ENCODE measurements at regions not wholly inside any gene's neighbourhood (a gene's known extent, or its start where the extent isn't known, plus 50 kb on each side); places are given as distances from the start of the nearest gene placed in this dataset.
"Not testable (repeated sequence)": the region's sequence is repeated elsewhere in the genome, so short reads cannot be mapped to it uniquely, and the experiment has no call there.

- no peaks in the 10 kb centered on the region for H3K4me1 ChIP-seq (ENCODE audit: insufficient read depth, low read length)
- H3K9ac ChIP-seq (ENCODE audit: low read depth, low read length), result no peak overlapping the region
- H3K36me3 ChIP-seq (ENCODE audit: insufficient read depth, low read length), result no peaks in the 10 kb centered on the region
- no peaks in the 10 kb centered on the region for H3K9me3 ChIP-seq (ENCODE audit: control insufficient read depth, insufficient read depth, low read length)
Measured at GRCh38 chr10:61217851-61218565, 235.2 kb downstream of the TMEM26 start.

- no peaks in the 10 kb centered on the region for H3K9me3 ChIP-seq (ENCODE audit: control insufficient read depth, insufficient read depth, low read length)
Measured at GRCh38 chr10:61215246-61215645, 237.9 kb downstream of the TMEM26 start.

GRCh38 chr10:61211468-61211867 is 241.7 kb downstream of the TMEM26 start:
- Histone ChIP-seq H3K9ac (ENCODE audit: low read depth, low read length) (no peak overlapping the region), H3K36me3 (ENCODE audit: insufficient read depth, low read length) (no peaks in the 10 kb centered on the region), H3K4me1 (ENCODE audit: insufficient read depth, low read length) (no peaks in the 10 kb centered on the region), H3K9me3 (ENCODE audit: control insufficient read depth, insufficient read depth, low read length) (no peaks in the 10 kb centered on the region)

More at GRCh38 chr10:61215246-61215645, 237.9 kb downstream of the TMEM26 start:
- Histone ChIP-seq H3K9ac (ENCODE audit: low read depth, low read length) (no peak overlapping the region), H3K4me1 (ENCODE audit: insufficient read depth, low read length) (no peaks in the 10 kb centered on the region), H3K36me3 (ENCODE audit: insufficient read depth, low read length) (no peaks in the 10 kb centered on the region)

GRCh38 chr10:61197057-61197456 is 253.1 kb upstream of the RHOBTB1 start:
- H3K4me1 ChIP-seq (ENCODE audit: insufficient read depth, low read length), result no peaks in the 10 kb centered on the region
- no peak overlapping the region for H3K9ac ChIP-seq (ENCODE audit: low read depth, low read length)
- peaks cover 6% of the 10 kb centered on the region for H3K9me3 ChIP-seq (ENCODE audit: control insufficient read depth, insufficient read depth, low read length)
- no peaks in the 10 kb centered on the region for H3K36me3 ChIP-seq (ENCODE audit: insufficient read depth, low read length)

- Histone ChIP-seq H3K4me1 (ENCODE audit: insufficient read depth, low read length) (no peaks in the 10 kb centered on the region), H3K9ac (ENCODE audit: low read depth, low read length) (no peak overlapping the region), H3K9me3 (ENCODE audit: control insufficient read depth, insufficient read depth, low read length) (peaks cover 6% of the 10 kb centered on the region), H3K36me3 (ENCODE audit: insufficient read depth, low read length) (no peaks in the 10 kb centered on the region)
Measured at GRCh38 chr10:61195211-61195610, 251.2 kb upstream of the RHOBTB1 start.

- not testable (repeated sequence) for H3K36me3 ChIP-seq (ENCODE audit: insufficient read depth, low read length); H3K4me1 ChIP-seq (ENCODE audit: insufficient read depth, low read length); H3K9ac ChIP-seq (ENCODE audit: low read depth, low read length); H3K9me3 ChIP-seq (ENCODE audit: control insufficient read depth, insufficient read depth, low read length)
Measured at GRCh38 chr10:61192589-61192988, 248.6 kb upstream of the RHOBTB1 start.

GRCh38 chr10:61192042-61192441 is 248.1 kb upstream of the RHOBTB1 start:
- no peak overlapping the region for H3K9ac ChIP-seq (ENCODE audit: low read depth, low read length)
- no peaks in the 10 kb centered on the region for H3K36me3 ChIP-seq (ENCODE audit: insufficient read depth, low read length)
- H3K9me3 ChIP-seq (ENCODE audit: control insufficient read depth, insufficient read depth, low read length), result peaks cover 6% of the 10 kb centered on the region
- no peaks in the 10 kb centered on the region for H3K4me1 ChIP-seq (ENCODE audit: insufficient read depth, low read length)

GRCh38 chr10:61189912-61190311 is 245.9 kb upstream of the RHOBTB1 start:
- Histone ChIP-seq H3K9me3 (ENCODE audit: control insufficient read depth, insufficient read depth, low read length) (peaks cover 6% of the 10 kb centered on the region), H3K9ac (ENCODE audit: low read depth, low read length) (no peak overlapping the region), H3K4me1 (ENCODE audit: insufficient read depth, low read length) (no peaks in the 10 kb centered on the region), H3K36me3 (ENCODE audit: insufficient read depth, low read length) (no peaks in the 10 kb centered on the region)

GRCh38 chr10:61188691-61189090 is 244.7 kb upstream of the RHOBTB1 start:
- H3K9me3 ChIP-seq (ENCODE audit: control insufficient read depth, insufficient read depth, low read length), result no peaks in the 10 kb centered on the region; the same call in 1 of the 2 replicates
- H3K4me1 ChIP-seq (ENCODE audit: insufficient read depth, low read length), result no peaks in the 10 kb centered on the region
- no peaks in the 10 kb centered on the region for H3K36me3 ChIP-seq (ENCODE audit: insufficient read depth, low read length)
- no peak overlapping the region for H3K9ac ChIP-seq (ENCODE audit: low read depth, low read length)

GRCh38 chr10:61188101-61188500 is 244.1 kb upstream of the RHOBTB1 start:
- no peaks in the 10 kb centered on the region; the same call in 1 of the 2 replicates for H3K9me3 ChIP-seq (ENCODE audit: control insufficient read depth, insufficient read depth, low read length)
- H3K4me1 ChIP-seq (ENCODE audit: insufficient read depth, low read length), result no peaks in the 10 kb centered on the region
- no peaks in the 10 kb centered on the region for H3K36me3 ChIP-seq (ENCODE audit: insufficient read depth, low read length)
- no peak overlapping the region for H3K9ac ChIP-seq (ENCODE audit: low read depth, low read length)

GRCh38 chr10:61187601-61188000 is 243.6 kb upstream of the RHOBTB1 start:
- Histone ChIP-seq H3K9ac (ENCODE audit: low read depth, low read length) (no peak overlapping the region), H3K36me3 (ENCODE audit: insufficient read depth, low read length) (no peaks in the 10 kb centered on the region), H3K4me1 (ENCODE audit: insufficient read depth, low read length) (no peaks in the 10 kb centered on the region), H3K9me3 (ENCODE audit: control insufficient read depth, insufficient read depth, low read length) (no peaks in the 10 kb centered on the region; the same call in 1 of the 2 replicates)

- Histone ChIP-seq H3K4me1 (ENCODE audit: insufficient read depth, low read length) (no peaks in the 10 kb centered on the region), H3K9me3 (ENCODE audit: control insufficient read depth, insufficient read depth, low read length) (no peaks in the 10 kb centered on the region), H3K36me3 (ENCODE audit: insufficient read depth, low read length) (no peaks in the 10 kb centered on the region), H3K9ac (ENCODE audit: low read depth, low read length) (no peak overlapping the region)
Measured at GRCh38 chr10:61186408-61186807, 242.4 kb upstream of the RHOBTB1 start.

GRCh38 chr10:61184429-61184828 is 240.4 kb upstream of the RHOBTB1 start:
- H3K36me3 ChIP-seq (ENCODE audit: insufficient read depth, low read length), result no peaks in the 10 kb centered on the region
- no peak overlapping the region for H3K9ac ChIP-seq (ENCODE audit: low read depth, low read length)
- no peaks in the 10 kb centered on the region for H3K4me1 ChIP-seq (ENCODE audit: insufficient read depth, low read length)
- no peaks in the 10 kb centered on the region for H3K9me3 ChIP-seq (ENCODE audit: control insufficient read depth, insufficient read depth, low read length)

GRCh38 chr10:61183967-61184366 is 240.0 kb upstream of the RHOBTB1 start:
- no peak overlapping the region for H3K9ac ChIP-seq (ENCODE audit: low read depth, low read length)
- no peaks in the 10 kb centered on the region for H3K36me3 ChIP-seq (ENCODE audit: insufficient read depth, low read length)
- no peaks in the 10 kb centered on the region for H3K9me3 ChIP-seq (ENCODE audit: control insufficient read depth, insufficient read depth, low read length)
- H3K4me1 ChIP-seq (ENCODE audit: insufficient read depth, low read length), result no peaks in the 10 kb centered on the region

GRCh38 chr10:61181832-61182231 is 237.8 kb upstream of the RHOBTB1 start:
- Histone ChIP-seq H3K9ac (ENCODE audit: low read depth, low read length) (no peak overlapping the region), H3K9me3 (ENCODE audit: control insufficient read depth, insufficient read depth, low read length) (no peaks in the 10 kb centered on the region), H3K36me3 (ENCODE audit: insufficient read depth, low read length) (no peaks in the 10 kb centered on the region), H3K4me1 (ENCODE audit: insufficient read depth, low read length) (no peaks in the 10 kb centered on the region)
